ENCODE measurements at regions not wholly inside any gene's neighbourhood (a gene's known extent, or its start where the extent isn't known, plus 50 kb on each side); places are given as distances from the start of the nearest gene placed in this dataset.

DNA sequence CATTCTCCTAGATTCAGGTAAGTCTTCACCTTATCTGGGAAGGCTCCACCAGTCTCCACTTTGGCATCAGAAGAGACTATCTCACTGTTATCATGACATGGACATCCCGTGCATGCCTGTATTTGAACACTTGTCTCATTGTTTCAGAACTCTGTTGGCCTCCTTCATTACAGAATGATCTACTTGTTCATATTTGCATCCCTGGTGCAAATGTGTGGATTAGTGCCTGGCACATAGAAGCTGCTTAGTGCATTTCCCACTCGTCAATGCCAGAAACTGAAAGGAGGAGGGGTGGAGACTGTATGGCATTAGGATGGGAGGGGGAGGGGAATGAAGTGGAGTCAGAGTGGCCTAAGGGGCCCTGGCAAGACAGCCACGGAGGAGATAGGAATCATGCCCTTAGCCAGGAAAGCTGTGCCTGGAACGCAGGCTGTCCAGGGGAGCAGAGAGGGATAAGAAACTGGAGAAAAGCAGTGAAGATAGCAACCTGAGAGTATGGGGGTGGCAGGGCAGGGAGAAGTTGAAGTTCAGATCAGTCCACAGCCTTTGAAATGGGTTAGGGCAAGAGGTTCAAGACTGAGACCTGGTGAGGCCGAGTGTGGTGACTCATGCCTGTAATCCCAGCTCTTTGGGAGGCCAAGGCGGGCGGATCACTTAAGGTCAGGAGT, 53.8 kb upstream of the CAPRIN1 start:
- H3K9me3 Mint-ChIP-seq = 0 out of 3 replicates have a peak, but pooled peaks cover 2% of the 10 kb centered on the region
- Histone ChIP-seq H3K36me3 (ENCODE audit: insufficient read depth) (no peaks in the 10 kb centered on the region), H4K20me1 (replicated peaks; ENCODE audit: insufficient read depth) (no peaks in the 10 kb centered on the region), H2AFZ (0 out of 2 replicates have a peak overlapping the region, but pooled peaks have one; percentile 63), H3K4me1 (ENCODE audit: insufficient read depth) (peaks cover 6% of the 10 kb centered on the region), H3K9me2 (ENCODE audit: insufficient read depth) (no peaks in the 10 kb centered on the region), H3K4me2 (peak overlapping the region; percentile 14; the same call in 1 of the 2 replicates), H3K79me2 (replicated peaks; ENCODE audit: insufficient read depth) (no peaks in the 10 kb centered on the region), H3K27me3 (ENCODE audit: insufficient read depth) (peaks cover 12% of the 10 kb centered on the region), H3K4me3 (no peak overlapping the region), H3F3A (replicated peaks; ENCODE audit: low read depth) (no peaks in the 10 kb centered on the region), H3K27ac (ENCODE audit: low read depth) (no peak overlapping the region)
- TF ChIP-seq, protein P1, sequence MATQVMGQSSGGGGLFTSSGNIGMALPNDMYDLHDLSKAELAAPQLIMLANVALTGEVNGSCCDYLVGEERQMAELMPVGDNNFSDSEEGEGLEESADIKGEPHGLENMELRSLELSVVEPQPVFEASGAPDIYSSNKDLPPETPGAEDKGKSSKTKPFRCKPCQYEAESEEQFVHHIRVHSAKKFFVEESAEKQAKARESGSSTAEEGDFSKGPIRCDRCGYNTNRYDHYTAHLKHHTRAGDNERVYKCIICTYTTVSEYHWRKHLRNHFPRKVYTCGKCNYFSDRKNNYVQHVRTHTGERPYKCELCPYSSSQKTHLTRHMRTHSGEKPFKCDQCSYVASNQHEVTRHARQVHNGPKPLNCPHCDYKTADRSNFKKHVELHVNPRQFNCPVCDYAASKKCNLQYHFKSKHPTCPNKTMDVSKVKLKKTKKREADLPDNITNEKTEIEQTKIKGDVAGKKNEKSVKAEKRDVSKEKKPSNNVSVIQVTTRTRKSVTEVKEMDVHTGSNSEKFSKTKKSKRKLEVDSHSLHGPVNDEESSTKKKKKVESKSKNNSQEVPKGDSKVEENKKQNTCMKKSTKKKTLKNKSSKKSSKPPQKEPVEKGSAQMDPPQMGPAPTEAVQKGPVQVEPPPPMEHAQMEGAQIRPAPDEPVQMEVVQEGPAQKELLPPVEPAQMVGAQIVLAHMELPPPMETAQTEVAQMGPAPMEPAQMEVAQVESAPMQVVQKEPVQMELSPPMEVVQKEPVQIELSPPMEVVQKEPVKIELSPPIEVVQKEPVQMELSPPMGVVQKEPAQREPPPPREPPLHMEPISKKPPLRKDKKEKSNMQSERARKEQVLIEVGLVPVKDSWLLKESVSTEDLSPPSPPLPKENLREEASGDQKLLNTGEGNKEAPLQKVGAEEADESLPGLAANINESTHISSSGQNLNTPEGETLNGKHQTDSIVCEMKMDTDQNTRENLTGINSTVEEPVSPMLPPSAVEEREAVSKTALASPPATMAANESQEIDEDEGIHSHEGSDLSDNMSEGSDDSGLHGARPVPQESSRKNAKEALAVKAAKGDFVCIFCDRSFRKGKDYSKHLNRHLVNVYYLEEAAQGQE (IDR thresholded peaks at IDR 0.05; ENCODE audit: unreplicated experiment) = no peak
- TF ChIP-seq ZNF114 (CRISPR knock-in tag; IDR thresholded peaks at IDR 0.05) = no peak
- H3K27ac Mint-ChIP-seq = no peak overlapping the region
- H3K27me3 Mint-ChIP-seq (ENCODE audit: insufficient read depth, low read depth, poor library complexity) = peaks cover 7% of the 10 kb centered on the region
- no peaks in the 10 kb centered on the region for H3K36me3 Mint-ChIP-seq (ENCODE audit: low read depth)
- H3K4me3 Mint-ChIP-seq = peak overlapping the region; percentile 21; the same call in 1 of the 3 replicates
- no peak for DNase-seq (ENCODE audit: low spot score)
- ATAC-seq = peak; percentile 53
- peaks cover 13% of the 10 kb centered on the region for H3K4me1 Mint-ChIP-seq

DNA sequence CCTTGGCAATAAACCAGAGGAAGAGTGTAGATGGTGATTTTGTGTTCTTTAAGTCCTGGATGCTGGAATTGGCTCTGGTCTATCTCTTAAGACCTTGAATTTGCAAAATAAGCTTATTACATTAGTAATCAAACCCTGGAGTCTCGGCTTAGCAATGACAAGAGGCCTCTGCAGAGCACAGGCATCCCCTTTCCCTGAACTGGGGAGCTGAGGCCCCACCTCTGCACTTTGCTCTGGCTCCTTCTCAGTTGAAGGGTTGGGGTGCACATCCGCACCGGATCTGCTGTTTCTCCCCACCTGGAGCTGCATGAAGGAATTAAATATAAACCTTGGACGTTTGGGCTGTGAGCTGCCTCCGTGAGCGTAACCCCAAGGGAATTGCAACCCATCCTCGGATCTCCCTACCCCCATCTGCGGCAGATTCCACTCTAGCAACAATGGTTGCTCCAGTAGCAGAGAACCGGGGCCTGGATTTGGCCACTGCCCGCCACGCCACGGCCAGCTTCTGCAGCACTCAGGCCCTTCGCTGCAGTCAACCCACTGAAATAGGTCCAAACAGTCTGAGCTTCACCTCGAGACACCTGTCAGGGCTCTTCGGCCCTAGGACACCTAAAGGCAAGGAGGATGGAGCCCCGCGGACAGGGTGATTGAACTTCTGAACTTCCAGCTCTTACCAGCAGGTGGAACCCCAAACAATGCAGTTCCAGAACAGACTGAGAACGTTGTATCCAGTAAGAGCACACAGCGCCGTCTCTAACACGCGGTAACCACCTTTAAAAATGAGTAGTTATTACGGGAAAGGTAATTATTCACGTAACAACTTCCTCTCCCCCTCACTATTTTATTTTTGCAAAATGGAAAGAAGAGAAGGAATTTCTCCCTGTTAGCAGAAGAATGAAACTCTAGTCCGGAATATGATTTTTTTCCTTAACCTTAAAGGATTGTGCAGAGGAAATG, 54.8 kb upstream of the CAPRIN1 start:
- H3K79me2 ChIP-seq (replicated peaks; ENCODE audit: insufficient read depth) = no peaks in the 10 kb centered on the region
- H3K36me3 Mint-ChIP-seq (ENCODE audit: low read depth) = no peaks in the 10 kb centered on the region
- H4K20me1 ChIP-seq (replicated peaks; ENCODE audit: insufficient read depth) = no peaks in the 10 kb centered on the region
- H3K27ac ChIP-seq (ENCODE audit: low read depth) = no peak overlapping the region
- DNase-seq (ENCODE audit: low spot score) (peak; percentile 90), ATAC-seq (peak; percentile 99)
- H3K9me3 Mint-ChIP-seq = 0 out of 3 replicates have a peak, but pooled peaks cover 2% of the 10 kb centered on the region
- H3K4me1 ChIP-seq (ENCODE audit: insufficient read depth) = peaks cover 6% of the 10 kb centered on the region
- peak overlapping the region; percentile 63 for H2AFZ ChIP-seq
- no peak overlapping the region for H3K27ac Mint-ChIP-seq
- peaks cover 12% of the 10 kb centered on the region for H3K27me3 ChIP-seq (ENCODE audit: insufficient read depth)
- peak overlapping the region; percentile 21; the same call in 1 of the 3 replicates for H3K4me3 Mint-ChIP-seq
- H3K9me2 ChIP-seq (ENCODE audit: insufficient read depth) = no peaks in the 10 kb centered on the region
- H3K4me1 Mint-ChIP-seq = peaks cover 13% of the 10 kb centered on the region
- H3K36me3 ChIP-seq (ENCODE audit: insufficient read depth) = no peaks in the 10 kb centered on the region
- no peaks in the 10 kb centered on the region for H3F3A ChIP-seq (replicated peaks; ENCODE audit: low read depth)
- peak overlapping the region; percentile 28 for H3K4me2 ChIP-seq
- no peak overlapping the region for H3K4me3 ChIP-seq
- H3K27me3 Mint-ChIP-seq (ENCODE audit: insufficient read depth, low read depth, poor library complexity) = peaks cover 7% of the 10 kb centered on the region
- TF ChIP-seq POLR2AphosphoS5 (IDR thresholded peaks at IDR 0.05; ENCODE audit: low read depth) = no peak
- TF ChIP-seq, protein P2, sequence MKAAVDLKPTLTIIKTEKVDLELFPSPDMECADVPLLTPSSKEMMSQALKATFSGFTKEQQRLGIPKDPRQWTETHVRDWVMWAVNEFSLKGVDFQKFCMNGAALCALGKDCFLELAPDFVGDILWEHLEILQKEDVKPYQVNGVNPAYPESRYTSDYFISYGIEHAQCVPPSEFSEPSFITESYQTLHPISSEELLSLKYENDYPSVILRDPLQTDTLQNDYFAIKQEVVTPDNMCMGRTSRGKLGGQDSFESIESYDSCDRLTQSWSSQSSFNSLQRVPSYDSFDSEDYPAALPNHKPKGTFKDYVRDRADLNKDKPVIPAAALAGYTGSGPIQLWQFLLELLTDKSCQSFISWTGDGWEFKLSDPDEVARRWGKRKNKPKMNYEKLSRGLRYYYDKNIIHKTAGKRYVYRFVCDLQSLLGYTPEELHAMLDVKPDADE (IDR thresholded peaks at IDR 0.05) = no peak
- TF ChIP-seq, protein P3, sequence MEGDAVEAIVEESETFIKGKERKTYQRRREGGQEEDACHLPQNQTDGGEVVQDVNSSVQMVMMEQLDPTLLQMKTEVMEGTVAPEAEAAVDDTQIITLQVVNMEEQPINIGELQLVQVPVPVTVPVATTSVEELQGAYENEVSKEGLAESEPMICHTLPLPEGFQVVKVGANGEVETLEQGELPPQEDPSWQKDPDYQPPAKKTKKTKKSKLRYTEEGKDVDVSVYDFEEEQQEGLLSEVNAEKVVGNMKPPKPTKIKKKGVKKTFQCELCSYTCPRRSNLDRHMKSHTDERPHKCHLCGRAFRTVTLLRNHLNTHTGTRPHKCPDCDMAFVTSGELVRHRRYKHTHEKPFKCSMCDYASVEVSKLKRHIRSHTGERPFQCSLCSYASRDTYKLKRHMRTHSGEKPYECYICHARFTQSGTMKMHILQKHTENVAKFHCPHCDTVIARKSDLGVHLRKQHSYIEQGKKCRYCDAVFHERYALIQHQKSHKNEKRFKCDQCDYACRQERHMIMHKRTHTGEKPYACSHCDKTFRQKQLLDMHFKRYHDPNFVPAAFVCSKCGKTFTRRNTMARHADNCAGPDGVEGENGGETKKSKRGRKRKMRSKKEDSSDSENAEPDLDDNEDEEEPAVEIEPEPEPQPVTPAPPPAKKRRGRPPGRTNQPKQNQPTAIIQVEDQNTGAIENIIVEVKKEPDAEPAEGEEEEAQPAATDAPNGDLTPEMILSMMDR (conservative IDR thresholded peaks at IDR 0.05; ENCODE audit: low read depth in 2 of 2) = peak; percentile 68 to 88
- TF ChIP-seq, protein P1 (IDR thresholded peaks at IDR 0.05; ENCODE audit: unreplicated experiment) = no peak
